SK-N-SH (cell line): ENCODE measurements at regions not wholly inside any gene's neighbourhood (a gene's known extent, or its start where the extent isn't known, plus 50 kb on each side); places are given as distances from the start of the nearest gene placed in this dataset.

Experiments used
- NRF1 ChIP-seq: IDR thresholded peaks from 2 replicates; pipeline ENCODE4 v1.6.1; 2012; ENCODE audit warnings: low read depth, mild to moderate bottlenecking, low read length
- RCOR1 ChIP-seq: fragments of 150-350 bp; IDR thresholded peaks from 2 replicates; pipeline ENCODE4 v1.6.1; 2017; ENCODE audit warnings: antibody characterized with exemption, low read length
- YY1 ChIP-seq: IDR thresholded peaks from 2 replicates; pipeline ENCODE4 v1.4.0; 2012; ENCODE audit warnings: low read depth, mild to moderate bottlenecking
- TF ChIP-seq, protein P1 (sequence below): fragments of 200-600 bp; sonication (generic); IDR thresholded peaks from 2 replicates; pipeline ENCODE4 v1.6.1; 2017; ENCODE audit warnings: antibody characterized with exemption, mild to moderate bottlenecking, moderate library complexity
- TF ChIP-seq, protein P2 (sequence below): IDR thresholded peaks from 2 replicates; pipeline ENCODE4 v1.4.0; 2012; ENCODE audit warnings: low read depth, borderline replicate concordance

DNA sequence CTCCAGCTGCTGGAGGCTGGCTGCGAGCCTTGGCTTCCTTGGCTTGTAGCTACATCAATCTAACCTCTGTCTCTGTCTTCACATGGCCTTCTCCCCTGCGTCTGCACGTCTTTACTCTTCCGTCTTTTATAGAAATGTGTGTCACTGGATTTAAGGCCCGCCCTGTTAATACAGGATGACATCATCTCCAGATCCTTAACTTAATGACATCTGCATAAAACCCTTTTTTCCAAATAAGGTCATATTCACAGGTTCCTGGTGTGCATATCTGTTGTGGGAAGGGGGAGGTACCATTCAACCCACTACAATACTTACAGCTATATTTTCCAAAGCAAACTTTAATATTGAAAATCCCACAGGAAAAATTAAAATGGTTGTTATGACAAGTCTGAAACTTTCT, 165.3 kb upstream of the FOXD3 start:
- TF ChIP-seq, protein P1, sequence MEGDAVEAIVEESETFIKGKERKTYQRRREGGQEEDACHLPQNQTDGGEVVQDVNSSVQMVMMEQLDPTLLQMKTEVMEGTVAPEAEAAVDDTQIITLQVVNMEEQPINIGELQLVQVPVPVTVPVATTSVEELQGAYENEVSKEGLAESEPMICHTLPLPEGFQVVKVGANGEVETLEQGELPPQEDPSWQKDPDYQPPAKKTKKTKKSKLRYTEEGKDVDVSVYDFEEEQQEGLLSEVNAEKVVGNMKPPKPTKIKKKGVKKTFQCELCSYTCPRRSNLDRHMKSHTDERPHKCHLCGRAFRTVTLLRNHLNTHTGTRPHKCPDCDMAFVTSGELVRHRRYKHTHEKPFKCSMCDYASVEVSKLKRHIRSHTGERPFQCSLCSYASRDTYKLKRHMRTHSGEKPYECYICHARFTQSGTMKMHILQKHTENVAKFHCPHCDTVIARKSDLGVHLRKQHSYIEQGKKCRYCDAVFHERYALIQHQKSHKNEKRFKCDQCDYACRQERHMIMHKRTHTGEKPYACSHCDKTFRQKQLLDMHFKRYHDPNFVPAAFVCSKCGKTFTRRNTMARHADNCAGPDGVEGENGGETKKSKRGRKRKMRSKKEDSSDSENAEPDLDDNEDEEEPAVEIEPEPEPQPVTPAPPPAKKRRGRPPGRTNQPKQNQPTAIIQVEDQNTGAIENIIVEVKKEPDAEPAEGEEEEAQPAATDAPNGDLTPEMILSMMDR, result no peak
- TF ChIP-seq YY1 (no peak), NRF1 (no peak), RCOR1 (no peak)
- TF ChIP-seq, protein P2, sequence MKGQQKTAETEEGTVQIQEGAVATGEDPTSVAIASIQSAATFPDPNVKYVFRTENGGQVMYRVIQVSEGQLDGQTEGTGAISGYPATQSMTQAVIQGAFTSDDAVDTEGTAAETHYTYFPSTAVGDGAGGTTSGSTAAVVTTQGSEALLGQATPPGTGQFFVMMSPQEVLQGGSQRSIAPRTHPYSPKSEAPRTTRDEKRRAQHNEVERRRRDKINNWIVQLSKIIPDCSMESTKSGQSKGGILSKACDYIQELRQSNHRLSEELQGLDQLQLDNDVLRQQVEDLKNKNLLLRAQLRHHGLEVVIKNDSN, result no peak
